ENCODE measurements at regions not wholly inside any gene's neighbourhood (a gene's known extent, or its start where the extent isn't known, plus 50 kb on each side); places are given as distances from the start of the nearest gene placed in this dataset.

DNA sequence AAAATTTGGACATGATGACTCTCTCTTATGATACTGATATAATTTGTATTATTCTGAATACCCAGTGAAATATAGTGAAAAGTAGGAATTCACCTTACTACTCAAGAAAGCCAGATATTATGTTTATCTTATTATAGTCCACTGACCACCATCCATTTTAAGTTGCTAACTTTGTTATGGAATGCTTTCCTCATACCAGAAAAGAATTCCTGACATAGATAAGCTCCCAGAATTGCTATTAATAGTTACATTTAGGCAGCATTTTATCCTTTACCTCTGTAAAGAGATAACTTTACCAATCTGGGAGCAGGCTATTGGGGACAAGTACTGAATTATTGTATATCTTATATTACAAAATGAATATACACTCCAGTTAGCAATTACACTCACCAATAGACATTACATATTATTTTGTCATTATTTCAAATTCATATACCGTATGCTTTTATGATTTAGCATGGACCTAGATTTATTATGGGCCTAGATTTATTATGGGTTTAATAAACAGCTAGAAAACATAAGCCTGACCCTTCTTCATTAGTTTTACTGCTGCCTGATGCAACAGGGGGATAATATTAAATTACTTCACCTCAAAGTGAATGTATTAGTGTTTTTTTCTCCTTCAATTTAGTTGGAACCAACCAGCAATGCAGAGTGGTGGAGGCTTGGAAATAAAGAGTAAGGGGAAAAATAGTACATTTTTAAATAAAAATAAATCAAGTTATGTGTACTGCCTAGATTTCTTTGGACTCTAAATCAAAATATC is 1886.1 kb downstream of the PCDH9 start:
- TF ChIP-seq, protein P1, sequence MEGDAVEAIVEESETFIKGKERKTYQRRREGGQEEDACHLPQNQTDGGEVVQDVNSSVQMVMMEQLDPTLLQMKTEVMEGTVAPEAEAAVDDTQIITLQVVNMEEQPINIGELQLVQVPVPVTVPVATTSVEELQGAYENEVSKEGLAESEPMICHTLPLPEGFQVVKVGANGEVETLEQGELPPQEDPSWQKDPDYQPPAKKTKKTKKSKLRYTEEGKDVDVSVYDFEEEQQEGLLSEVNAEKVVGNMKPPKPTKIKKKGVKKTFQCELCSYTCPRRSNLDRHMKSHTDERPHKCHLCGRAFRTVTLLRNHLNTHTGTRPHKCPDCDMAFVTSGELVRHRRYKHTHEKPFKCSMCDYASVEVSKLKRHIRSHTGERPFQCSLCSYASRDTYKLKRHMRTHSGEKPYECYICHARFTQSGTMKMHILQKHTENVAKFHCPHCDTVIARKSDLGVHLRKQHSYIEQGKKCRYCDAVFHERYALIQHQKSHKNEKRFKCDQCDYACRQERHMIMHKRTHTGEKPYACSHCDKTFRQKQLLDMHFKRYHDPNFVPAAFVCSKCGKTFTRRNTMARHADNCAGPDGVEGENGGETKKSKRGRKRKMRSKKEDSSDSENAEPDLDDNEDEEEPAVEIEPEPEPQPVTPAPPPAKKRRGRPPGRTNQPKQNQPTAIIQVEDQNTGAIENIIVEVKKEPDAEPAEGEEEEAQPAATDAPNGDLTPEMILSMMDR (IDR thresholded peaks at IDR 0.05 in 2 of 3, conservative IDR thresholded peaks at IDR 0.05 in 1 of 3; ENCODE audit: borderline replicate concordance in 1 of 3, insufficient read depth in 1 of 3, low read depth in 2 of 3, low read length in 2 of 3), result no peak
- TF ChIP-seq POLR2AphosphoS5 (IDR thresholded peaks at IDR 0.05; ENCODE audit: low read depth, low read length) (no peak), POLR2A (IDR thresholded peaks at IDR 0.05; ENCODE audit: borderline replicate concordance, extremely low read depth, insufficient read depth, insufficient read length) (no peak), YY1 (IDR thresholded peaks at IDR 0.05; ENCODE audit: extremely low read depth, insufficient replicate concordance, low read depth, low read length) (no peak), EGR1 (IDR thresholded peaks at IDR 0.05; ENCODE audit: low read depth) (no peak), SRF (IDR thresholded peaks at IDR 0.05; ENCODE audit: low read depth) (no peak), ZNF274 (IDR thresholded peaks at IDR 0.05; ENCODE audit: low read depth, low read length) (no peak), SP1 (IDR thresholded peaks at IDR 0.05; ENCODE audit: low read depth) (no peak), EZH2phosphoT487 (IDR thresholded peaks at IDR 0.05; ENCODE audit: borderline replicate concordance) (no peak), RAD21 (IDR thresholded peaks at IDR 0.05; ENCODE audit: low read depth) (no peak), SIN3A (IDR thresholded peaks at IDR 0.05; ENCODE audit: low read depth) (no peak), ATF3 (IDR thresholded peaks at IDR 0.05) (no peak)

Data from HCT116 (cell line).